Hepatocyte (in vitro differentiated cells): ENCODE measurements at regions not wholly inside any gene's neighbourhood (a gene's known extent, or its start where the extent isn't known, plus 50 kb on each side); places are given as distances from the start of the nearest gene placed in this dataset.

Source experiments
- EZH2phosphoT487 ChIP-seq: fragments of 200-600 bp; sonication (generic); IDR thresholded peaks from one replicate; pipeline ENCODE4 v1.6.1; 2018; ENCODE audit warnings: antibody characterized with exemption, mild to moderate bottlenecking, low read depth, moderate library complexity; ENCODE audit not compliant: unreplicated experiment, severe bottlenecking
- TF ChIP-seq, protein P1 (sequence below): fragments of 200-600 bp; sonication (generic); IDR thresholded peaks from 2 replicates; pipeline ENCODE4 v1.5.1; 2016; ENCODE audit warnings: antibody characterized with exemption, mild to moderate bottlenecking; ENCODE audit not compliant: poor library complexity

DNA sequence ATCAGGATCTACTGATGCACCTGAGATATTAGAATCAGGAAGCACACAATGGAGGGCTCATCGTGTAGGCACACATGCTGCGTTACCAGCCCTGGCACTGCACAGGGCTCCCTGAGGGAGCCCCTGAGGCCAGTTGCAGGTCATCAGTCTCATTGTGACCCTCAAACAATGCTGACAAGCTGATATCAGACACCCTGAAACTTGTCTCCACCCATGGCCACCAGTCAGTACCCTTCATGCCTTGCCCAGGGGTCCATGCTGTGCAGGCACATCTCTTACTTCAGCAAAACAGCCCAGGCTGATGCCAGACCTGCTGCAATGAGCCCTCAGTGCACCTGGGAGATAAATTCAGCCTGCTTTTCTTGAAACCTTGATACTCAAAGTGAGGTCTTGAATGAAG is 59.5 kb upstream of the SLC6A11 start:
- TF ChIP-seq, protein P1, sequence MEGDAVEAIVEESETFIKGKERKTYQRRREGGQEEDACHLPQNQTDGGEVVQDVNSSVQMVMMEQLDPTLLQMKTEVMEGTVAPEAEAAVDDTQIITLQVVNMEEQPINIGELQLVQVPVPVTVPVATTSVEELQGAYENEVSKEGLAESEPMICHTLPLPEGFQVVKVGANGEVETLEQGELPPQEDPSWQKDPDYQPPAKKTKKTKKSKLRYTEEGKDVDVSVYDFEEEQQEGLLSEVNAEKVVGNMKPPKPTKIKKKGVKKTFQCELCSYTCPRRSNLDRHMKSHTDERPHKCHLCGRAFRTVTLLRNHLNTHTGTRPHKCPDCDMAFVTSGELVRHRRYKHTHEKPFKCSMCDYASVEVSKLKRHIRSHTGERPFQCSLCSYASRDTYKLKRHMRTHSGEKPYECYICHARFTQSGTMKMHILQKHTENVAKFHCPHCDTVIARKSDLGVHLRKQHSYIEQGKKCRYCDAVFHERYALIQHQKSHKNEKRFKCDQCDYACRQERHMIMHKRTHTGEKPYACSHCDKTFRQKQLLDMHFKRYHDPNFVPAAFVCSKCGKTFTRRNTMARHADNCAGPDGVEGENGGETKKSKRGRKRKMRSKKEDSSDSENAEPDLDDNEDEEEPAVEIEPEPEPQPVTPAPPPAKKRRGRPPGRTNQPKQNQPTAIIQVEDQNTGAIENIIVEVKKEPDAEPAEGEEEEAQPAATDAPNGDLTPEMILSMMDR: no peak
- no peak for TF ChIP-seq EZH2phosphoT487
